Fibroblast of peridontal ligament (primary cell): ENCODE measurements at regions not wholly inside any gene's neighbourhood (a gene's known extent, or its start where the extent isn't known, plus 50 kb on each side); places are given as distances from the start of the nearest gene placed in this dataset.

ENCODE experiments used
- DNase-seq: peaks from one replicate; pipeline ENCODE4 v3.0.0-alpha.2; 2010; ENCODE audit errors: extremely low read depth

DNA sequence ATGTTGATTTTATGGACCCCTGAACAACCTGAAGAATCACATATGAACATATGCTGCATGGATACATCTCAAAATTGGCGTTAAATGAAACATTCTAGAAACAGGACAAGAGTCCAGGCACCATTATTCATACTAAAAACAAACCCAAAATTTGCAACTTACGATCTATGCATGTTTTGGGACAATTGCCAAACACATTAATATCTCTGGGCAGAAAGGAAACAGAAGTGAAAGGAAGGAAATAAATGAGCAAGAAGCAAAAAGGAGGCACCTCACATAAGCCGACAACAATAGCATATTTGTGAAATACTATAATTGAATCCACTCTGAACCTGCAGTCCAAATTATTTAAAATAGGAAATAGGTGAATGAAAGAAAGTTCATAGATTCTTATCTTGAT, 1505.3 kb downstream of the AACS start:
- DNase-seq, result no peak

DNA sequence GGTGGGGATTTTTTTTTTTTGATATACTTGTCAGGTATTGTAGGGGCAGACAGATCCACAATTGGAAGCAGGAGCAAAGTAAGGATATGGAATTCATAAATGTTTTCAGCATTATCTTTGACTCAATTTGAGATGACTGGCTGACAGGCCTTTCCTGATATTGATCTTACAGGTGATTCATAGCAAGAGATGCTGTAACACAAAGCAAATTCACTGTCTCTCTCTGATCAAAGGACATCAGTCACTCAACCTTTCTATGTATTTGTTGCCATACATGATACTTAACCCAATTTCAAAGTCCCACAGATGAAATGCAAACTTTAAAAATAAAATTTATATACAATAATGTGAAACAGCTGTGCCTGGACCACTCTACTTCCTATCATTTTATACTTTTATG, 1506.9 kb downstream of the AACS start:
- no peak for DNase-seq

DNA sequence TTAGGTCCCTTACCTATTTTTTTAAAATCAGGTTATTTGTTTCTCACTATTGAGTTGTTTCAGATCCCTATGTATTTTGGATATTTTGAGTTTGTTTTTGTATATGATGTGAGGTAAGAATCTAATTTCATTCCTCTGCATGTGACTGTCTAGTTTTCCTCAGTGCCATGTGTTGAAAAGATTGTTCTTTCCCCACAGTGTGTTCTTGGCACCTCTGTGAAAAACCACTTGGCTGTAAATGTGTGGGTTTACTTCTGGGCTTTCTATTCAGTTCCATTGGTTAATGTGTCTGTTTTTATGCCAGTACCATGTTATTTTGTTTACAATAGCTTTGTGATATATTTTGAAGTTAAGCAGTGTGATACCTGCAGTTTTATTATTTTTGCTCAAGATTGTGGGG, 1516.4 kb downstream of the AACS start:
- no peak for DNase-seq

DNA sequence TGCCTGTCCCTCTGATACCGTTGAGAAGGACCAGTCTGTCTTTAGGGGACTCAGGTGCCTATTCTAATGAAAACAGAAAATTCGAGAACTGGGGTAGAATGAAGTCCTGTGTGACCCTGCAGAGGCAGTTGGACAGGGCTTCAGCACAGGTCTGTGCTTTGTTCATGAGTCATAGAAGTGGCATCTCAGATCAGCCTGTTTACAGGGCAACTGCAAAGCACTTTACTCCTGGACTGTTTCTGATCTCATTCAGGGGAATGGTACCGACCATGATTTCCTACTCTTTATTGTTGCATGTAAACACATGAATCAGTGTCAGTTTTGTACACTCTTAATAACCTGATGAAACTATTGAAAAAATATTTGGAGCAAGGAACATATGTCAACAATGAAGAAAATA, 1517.0 kb downstream of the AACS start:
- DNase-seq, result no peak

DNA sequence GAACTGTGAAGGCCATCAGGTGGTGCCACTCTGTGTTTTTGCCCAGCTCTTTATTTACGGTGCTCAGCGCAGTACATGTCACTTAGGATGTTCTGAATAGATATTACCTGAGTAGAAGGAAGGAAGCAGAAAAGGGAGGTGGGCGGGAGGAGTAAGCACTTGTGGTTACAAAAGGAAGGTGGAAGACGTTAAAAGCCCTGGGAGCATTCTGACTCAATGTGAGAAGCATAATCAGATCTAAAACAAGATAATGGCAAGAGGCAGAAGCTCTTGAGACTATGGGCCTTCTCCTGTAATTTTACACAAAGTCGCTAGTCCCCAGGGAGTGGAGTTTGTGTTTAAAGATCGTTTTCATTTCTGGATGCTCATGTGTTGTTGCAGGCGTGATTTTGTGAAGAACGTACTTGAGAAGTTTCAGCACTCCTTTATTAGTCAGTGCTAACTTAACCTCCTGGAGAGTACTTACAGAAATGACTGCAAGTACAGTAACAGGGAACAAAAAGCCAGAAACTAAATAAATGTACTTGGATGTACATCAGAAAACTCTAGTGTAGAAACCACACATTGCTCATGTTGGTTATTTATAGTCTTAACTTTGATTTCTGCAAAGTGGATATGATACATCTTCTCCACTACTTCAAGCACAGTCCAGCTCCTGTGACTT, 1523.5 kb downstream of the AACS start:
- peak; percentile 22 for DNase-seq

DNA sequence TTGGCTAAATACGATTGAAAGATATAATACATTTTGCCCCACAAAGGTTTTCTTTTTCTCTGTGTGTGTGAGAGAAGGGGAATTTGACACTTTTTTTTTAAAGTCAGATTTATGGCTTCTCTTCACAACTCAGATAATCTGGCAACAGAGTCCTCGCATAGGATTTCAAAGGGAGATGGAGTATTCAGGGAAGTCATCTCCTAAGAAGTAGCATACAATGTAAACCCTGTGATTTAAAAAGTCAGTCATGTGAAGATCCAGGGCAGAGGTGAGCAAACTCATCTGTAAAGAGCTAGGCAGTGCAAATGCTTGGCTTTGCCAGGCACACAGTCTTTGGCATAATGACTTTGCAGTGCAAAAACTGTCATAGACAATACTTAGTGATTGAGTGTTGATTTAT, 1526.3 kb downstream of the AACS start:
- no peak for DNase-seq

DNA sequence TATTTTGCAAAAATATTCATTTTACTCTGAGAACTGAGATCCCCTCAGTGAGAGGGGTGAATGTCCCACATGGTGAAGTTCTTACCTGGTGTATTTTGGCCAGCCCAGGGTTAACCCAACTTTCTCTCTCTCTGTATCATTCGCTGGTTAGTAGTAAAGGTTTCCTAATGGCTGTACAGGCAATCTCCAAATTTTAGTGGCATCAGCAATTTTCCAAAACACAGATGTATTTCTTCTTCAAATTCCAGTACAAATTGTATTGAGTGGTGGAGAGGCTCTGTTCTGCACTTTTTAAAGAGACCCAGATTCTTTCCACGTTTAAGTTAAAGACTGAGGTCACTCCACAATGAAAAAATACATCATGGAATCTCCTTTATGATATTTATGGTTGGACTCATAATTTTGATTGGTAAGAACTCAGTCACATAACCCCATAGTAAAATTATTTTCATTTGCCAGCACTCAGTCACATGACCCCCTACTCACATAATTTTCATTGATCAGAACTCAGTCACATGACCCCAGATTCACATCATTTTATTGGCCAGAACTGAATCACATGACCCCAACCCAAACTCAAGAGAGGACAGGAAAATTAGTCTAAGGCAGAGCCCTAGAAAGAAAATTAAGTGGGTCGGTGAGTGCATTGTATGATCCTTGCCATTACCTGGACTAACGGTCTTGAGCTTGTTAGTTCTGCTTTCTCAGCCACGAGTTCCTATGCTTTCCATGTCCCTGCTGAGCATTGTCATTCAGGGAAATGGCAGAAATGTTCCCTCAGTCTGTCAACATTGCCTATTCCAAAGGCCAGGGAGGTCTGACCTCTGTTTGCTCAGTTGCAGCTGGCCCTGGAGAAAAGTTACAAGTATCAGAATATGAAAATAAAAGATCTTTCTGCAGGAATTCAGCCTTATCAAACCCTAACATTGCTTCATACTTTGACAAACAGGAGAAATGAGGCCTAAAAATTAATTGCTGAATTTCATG, 1536.2 kb downstream of the AACS start:
- DNase-seq, result no peak

DNA sequence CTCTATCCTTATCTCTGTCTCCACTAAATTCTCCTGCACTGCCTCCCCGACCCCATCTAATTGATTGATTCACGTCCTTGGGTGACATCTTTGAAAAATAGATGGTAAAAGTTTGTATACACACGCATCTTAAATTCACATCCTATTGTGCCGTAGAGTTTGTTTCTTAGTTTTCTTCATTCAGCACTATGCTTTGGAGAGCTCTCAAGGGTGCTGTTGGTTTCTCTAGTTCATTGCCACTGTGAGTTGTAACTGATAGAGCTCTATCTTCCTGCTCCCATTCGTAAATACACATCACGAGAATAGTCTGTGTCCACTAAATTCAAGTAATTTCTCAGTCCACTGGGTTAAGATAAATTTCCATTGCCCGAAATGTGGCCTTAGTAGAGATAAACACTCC, 1537.4 kb downstream of the AACS start:
- DNase-seq, result no peak

DNA sequence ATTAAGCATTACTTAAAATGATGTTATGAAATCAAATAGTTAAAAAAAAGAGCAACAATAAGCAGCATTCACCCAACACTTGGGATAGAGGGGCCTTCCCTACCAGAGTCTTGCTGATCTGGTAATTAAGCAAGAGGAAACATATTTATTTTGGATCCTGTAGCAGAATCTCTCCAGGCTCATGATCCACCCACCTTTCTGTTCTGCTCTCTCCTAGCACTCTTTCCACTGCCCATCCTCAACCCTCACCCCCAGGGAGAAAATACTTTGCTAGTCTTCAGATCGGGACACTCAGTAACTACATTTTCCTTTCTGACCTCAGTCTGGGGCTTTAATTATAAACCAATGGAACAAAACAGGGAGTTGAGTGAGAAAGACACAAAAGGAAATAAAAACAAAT, 1541.9 kb downstream of the AACS start:
- no peak for DNase-seq

DNA sequence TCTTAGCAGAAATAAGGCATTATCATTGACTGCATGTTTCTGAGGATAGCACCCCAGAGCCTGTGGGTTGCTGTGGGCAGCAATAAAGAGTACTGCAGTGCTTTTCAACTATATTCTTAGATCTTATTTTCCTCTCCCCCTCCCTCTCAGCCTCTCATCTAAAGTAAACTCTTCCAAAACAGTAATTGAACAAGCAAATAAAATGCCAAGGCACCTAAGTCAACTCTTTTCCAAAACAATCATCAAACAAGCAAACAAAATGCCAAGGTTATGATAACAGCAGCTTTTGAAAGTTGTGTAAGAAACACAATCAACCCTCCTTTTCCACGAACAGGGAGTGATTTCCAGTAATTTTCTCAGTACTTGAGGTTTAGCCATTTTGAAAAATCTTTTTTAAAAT, 1542.6 kb downstream of the AACS start:
- peak; percentile 35 for DNase-seq

DNA sequence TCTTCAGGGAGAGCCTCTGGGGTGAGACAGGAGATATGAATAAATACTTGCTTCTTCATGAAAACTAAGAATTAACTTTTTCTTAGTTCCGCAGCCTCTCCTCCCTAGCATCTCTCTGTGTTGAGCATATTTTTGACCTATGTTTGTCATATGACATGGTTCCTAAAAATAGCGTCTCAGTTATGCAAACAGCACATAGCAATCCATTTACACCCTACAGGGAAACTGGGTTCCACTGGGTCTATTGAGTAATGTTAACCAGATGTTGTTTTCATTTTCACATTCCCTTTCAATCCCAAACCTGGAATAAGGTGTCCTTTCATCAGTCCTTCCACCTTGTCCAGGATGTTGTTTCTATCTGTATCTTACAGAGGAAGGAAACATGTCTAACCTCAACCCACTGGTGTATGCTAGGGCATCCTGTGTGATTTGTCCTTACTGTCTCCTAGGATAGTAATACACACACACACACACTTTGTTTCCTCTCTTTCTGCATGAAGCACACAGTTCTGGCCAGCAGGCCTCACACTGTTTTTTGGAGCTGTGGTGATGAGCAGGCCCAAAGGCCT, 1543.5 kb downstream of the AACS start:
- peak; percentile 79 for DNase-seq

DNA sequence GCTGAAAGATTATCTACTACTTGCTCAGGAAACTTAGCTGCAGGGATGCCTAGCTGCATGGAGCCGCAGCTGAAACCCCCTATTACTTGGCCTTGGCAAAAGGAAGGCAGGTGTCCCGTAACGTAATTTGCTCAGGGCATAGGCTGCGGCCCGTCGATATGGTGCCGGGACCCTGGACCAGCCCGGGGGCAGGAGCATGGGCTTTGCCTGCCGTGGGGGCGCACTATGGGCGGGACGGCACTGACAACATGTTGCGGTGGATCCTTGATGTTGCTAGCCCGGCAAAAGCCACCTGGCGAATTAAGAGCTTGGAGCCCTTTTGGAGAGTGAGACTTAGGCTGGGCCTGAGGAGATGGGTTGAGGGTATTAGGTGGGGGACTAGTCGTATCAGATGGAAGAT, 1551.2 kb downstream of the AACS start:
- DNase-seq, result no peak

DNA sequence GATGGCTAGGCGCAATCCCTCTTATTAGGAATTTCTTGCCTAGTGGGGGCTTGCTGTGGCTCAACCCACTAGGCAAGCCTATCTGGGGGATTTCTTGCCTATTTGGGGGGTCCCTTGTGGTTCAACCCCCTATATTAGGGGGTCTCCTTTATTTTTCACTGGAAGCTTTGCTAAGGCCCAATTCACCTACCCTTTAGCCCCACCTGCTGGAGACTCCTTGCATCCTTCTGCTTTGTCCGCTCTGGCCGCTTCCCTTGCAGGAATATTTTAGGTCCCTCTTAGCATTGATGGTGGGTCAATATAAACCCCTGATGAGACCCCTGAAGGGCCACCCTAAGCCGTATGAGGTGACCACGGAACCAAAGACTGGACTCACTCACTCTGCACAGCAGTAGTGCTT, 1552.1 kb downstream of the AACS start:
- DNase-seq, result peak; percentile 6

DNA sequence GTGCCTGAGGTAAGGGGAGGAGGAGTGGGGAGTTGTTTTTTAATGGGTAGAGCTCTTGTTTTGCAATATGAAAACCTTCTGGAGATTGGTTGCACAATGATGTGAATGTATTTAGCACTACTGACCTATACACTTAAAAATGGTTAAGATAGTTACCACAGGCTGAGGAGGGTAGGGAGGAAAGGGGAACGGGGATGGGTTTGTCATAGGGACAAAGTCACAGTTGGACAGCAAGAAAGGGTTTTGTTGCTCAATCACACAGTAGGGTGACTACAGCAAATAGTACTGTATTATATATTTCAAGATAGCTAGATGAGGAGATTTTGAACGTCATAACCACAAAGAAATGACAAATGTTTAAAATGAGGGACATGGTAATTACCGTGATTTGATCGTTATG, 1562.4 kb downstream of the AACS start:
- no peak for DNase-seq

DNA sequence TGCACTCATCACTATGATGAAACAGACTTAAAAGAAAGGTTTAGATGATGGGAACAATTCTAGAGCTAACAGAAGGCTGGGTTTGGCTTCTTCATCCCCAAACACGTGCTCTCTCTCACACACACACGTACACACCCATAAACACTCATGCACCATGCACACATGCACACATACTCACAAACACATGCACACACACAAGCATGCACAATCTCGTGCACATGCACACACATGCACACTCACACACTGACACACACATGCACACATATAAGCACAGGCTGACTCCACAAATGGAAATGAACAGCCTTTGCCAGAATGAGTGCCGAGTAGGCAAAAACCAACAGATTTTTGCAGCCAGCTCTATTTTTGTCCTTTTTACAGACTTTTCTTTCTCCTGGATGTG, 1571.6 kb downstream of the AACS start:
- DNase-seq, result no peak

DNA sequence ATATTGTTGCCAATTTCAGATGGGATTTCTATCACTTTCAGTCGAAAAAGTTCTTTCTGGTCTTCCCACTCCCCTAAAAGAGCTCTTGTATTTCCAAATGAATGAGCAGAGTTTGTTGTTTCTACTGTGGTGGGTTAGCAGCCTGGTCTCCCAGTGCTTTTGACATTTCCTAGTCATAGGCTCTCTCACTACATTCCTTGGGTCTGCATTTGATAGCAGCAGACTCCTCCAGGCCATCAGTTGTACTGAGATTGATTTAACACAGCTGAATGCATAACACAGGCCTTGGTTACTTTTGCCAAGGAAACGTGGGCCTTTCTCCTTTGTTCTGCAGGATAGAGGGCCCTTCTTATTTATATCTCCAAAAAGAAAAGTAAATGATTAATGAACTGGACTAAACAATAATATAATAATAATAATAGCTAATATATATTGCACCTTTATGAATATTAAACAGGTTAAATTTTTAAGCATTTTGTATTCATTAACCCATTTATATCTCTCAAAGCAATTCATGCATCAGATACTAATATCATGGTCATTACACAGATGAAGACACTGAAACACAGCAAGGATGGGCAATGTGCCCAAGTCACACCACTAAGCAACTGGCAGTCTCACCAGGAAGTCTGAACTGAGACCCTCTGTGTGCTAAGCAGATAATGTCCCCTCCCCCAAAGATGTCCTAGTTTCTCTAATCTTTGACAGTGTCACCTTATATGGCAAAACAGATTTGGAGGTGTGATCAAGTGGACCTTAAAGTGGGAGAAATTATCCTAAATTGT, 1579.2 kb downstream of the AACS start:
- no peak for DNase-seq

DNA sequence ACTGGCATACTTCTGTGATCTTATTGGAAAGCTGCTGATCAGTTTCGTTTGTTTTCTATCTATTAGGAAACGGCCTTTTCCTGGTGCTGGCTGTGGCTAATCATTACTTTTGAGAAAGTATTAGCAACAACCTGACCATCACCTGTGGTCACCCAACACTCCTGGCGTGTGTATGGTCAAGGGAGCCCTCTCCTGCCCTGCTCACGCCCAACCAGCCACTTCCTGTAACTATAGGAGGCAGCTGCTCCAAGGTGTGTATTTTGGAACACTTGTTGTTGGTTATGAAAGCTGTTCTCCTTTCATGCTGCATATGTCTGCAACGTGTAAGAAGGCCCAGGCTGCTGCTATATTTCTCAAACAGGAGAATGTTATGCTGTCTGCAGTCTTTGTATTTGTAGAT, 1582.8 kb downstream of the AACS start:
- no peak for DNase-seq

DNA sequence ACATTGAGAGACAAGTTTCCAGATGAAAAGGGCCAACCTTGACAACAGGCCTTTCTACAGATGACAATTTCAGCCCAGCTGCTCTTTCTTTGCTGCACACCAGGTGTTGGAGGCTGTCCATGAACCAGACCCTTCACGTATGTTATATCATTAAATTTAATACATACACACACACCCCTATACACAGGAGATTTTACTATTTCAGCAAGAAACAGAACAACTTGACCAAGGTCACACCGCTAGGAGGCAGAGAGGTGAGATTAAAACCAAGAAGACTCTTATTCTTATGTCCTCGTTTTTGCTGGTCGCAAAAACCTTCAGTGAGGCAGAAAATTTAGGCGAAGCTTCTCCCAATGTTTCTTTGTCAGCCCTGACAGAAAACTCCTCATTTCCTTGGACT, 1585.9 kb downstream of the AACS start:
- no peak for DNase-seq

DNA sequence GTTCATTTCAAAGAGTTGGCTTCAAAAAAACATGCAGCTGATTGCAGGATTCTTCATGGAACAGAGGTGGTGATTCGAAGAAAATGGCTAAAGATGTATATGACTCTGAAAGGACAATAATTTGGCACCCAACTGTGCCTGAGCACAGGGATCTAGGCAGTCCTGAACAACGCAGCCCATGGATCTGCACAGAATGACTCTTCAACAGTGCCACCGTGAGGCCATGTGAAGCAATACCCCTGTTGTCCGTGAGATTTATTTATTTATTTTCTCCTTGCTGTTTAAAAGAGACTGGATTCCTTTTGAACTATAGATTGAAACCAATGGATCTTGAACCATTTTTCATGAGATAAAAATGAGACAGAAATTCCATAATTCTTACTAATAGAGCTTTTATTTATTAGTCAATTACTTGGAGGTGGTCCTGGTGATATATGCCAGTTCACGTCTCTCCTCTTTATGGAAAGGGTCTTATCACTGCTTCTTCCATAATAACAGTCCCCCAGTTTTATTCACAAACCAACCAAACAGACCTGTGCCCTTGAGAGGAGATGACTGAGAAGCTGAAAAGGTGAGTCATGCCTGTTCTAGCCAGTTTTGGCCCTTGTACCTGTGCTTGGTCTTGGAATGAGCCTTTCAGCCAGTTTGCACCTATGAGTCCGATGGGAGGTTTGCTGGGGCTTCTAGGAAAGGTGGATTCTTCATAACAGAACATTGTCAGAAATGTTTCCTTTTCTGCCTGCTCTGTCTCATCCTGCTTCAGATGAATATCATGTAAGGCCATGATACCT, 1598.3 kb downstream of the AACS start:
- peak; percentile 22 for DNase-seq

DNA sequence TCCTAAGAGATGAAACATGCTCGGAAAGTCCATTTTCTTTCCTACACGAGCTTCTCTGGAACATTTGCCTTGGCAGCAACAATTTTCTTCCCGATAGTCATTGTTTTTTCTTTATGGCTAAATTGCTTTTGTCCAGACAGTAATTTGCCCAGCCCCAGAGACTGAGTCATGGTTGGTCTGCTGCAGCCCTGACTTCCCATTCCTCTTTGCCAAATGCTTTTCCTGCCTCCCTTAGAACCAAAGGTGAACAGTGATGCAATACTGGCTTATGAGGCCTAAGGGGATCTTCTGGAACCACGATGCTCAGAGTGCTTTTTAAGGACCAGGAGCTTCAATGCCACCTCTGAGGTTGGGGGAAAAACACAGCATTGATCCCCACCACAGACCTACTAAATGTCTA, 1599.6 kb upstream of the TMEM132C start:
- DNase-seq, result peak; percentile 83

DNA sequence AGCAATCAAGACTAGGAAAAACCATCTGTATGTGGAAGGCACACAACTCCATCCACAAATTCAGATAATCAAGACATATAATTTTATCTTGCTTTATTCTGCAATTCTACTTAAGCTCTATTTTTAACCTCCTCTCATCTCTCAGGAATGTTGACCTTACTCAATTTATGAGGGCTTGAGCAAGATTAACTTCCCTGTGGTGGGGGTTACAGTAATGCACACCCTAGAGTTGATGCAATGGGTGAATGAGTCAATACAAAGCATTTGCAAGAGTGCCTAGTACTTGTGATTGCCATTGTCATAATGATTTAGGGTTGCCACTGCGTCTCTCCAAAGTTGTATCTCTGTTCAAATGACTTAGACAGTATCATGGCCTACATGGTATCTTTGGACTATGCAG, 1598.4 kb upstream of the TMEM132C start:
- peak; percentile 97 for DNase-seq
